Adrenal gland (tissue), 9 donors: ENCODE measurements at regions not wholly inside any gene's neighbourhood (a gene's known extent, or its start where the extent isn't known, plus 50 kb on each side); places are given as distances from the start of the nearest gene placed in this dataset.

Source experiments
- DNase-seq, 7 donors: peaks; one replicate each; pipeline ENCODE4 v3.0.0-alpha.2; 2019 to 2020
- H3K27ac ChIP-seq, 5 donors: fragments of 200-600 bp; sonication (generic) in 4 of 5; 1 replicate in 3 of 5; 2 replicates in 2 of 5; pipeline versions ENCODE4 v1.5.1 to v1.8.0; 2016 to 2020; ENCODE audit warnings: mild to moderate bottlenecking in 1 of 5
- H3K27me3 ChIP-seq: fragments of 200-600 bp; 2 replicates; pipeline ENCODE4 v1.8.0; 2021
- H3K36me3 ChIP-seq, 2 donors: fragments of 200-600 bp; replicated peaks in 1 of 2; 1 replicate in 1 of 2; 2 replicates in 1 of 2; pipeline versions ENCODE4 v1.5.1 to v1.8.0; 2018 to 2022
- H3K4me1 ChIP-seq, 2 donors: fragments of 200-600 bp; replicated peaks in 1 of 2; 1 replicate in 1 of 2; 2 replicates in 1 of 2; pipeline versions ENCODE4 v1.5.1 to v1.8.0; 2018 to 2021
- H3K4me3 ChIP-seq, 4 donors: fragments of 200-600 bp; sonication (generic) in 3 of 4; one replicate each; pipeline ENCODE4 v1.5.1; 2016 to 2018
- H3K9me3 ChIP-seq, 3 donors: fragments of 200-600 bp; sonication (generic) in 1 of 3; replicated peaks in 1 of 3; 1 replicate in 2 of 3; 2 replicates in 1 of 3; pipeline versions ENCODE4 v1.5.1 to v1.8.0; 2016 to 2021
- POLR2A ChIP-seq, 2 donors: fragments of 450-650 bp; IDR thresholded peaks; one replicate each; pipeline ENCODE4 v1.6.1; 2017; ENCODE audit warnings: antibody characterized with exemption in 2 of 2, mild to moderate bottlenecking in 2 of 2, moderate library complexity in 1 of 2
- WGBS, 4 donors: extraction: QIAGEN DNeasy Blood & Tissue Kit in 2 of 4; methylation state at CpG; one replicate each; pipeline versions ENCODE4 v1.1.5 to v1.1.7; 2013 to 2017; 5-methylcytosine and 5-hydroxymethylcytosine counted together
- intact Hi-C, 2 donors: fragments of 100-400 bp; cut with DNase I; formaldehyde crosslinking; loops; one replicate each; pipeline versions ENCODE4 v1.14.1 to v1.15.0; 2022 to 2023
- TF ChIP-seq, protein P1 (sequence below), 6 experiments: fragments of 450-650 bp in 4 of 6; fragments of 200-600 bp in 2 of 6; sonication (generic) in 1 of 6; IDR thresholded peaks; 1 replicate in 5 of 6; 2 replicates in 1 of 6; pipeline versions ENCODE4 v1.5.1 to v1.8.0; 2016 to 2021; ENCODE audit warnings: antibody characterized with exemption in 6 of 6, mild to moderate bottlenecking in 2 of 6, moderate library complexity in 1 of 6
- donor health status: healthy with polysubstance abuse.
- donor health status: Bipolar disorder and iron deficiency.
- donor health status: DM: yes; HTN: yes; CAD: no.
- donor health status: DM: no; HTN: no; CAD: no.
- donor health status: DM: no; HTN: no; CAD: no.

GRCh38 chr9:93825348-93826115 lies 129.6 kb downstream of the BARX1 start:
- WGBS, 4 donors = 85 to 89% (median 88%) methylated on average over 10 to 18 of the region's 18 CpGs
- H3K4me3 ChIP-seq = no peak overlapping the region
- no peaks in the 10 kb centered on the region for H3K4me1 ChIP-seq
- H3K27me3 ChIP-seq = peaks cover 13% of the 10 kb centered on the region
- intact Hi-C loops = loop anchor here in 1 of 2 donors (10.0 kb wide), 1 partner anchor 139 kb away; no protein-coding TSS in a partner anchor
- TF ChIP-seq, protein P1, sequence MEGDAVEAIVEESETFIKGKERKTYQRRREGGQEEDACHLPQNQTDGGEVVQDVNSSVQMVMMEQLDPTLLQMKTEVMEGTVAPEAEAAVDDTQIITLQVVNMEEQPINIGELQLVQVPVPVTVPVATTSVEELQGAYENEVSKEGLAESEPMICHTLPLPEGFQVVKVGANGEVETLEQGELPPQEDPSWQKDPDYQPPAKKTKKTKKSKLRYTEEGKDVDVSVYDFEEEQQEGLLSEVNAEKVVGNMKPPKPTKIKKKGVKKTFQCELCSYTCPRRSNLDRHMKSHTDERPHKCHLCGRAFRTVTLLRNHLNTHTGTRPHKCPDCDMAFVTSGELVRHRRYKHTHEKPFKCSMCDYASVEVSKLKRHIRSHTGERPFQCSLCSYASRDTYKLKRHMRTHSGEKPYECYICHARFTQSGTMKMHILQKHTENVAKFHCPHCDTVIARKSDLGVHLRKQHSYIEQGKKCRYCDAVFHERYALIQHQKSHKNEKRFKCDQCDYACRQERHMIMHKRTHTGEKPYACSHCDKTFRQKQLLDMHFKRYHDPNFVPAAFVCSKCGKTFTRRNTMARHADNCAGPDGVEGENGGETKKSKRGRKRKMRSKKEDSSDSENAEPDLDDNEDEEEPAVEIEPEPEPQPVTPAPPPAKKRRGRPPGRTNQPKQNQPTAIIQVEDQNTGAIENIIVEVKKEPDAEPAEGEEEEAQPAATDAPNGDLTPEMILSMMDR (IDR thresholded peaks at IDR 0.05) = no peak
- no peak for TF ChIP-seq POLR2A (IDR thresholded peaks at IDR 0.05)
- DNase-seq = no peak
- H3K36me3 ChIP-seq = no peaks in the 10 kb centered on the region
- no peaks in the 10 kb centered on the region for H3K9me3 ChIP-seq
- H3K27ac ChIP-seq = no peak overlapping the region

GRCh38 chr9:93824386-93825294 lies 130.5 kb downstream of the BARX1 start:
- DNase-seq = no peak
- intact Hi-C loops = loop anchor here in 1 of 2 donors (10.0 kb wide), 1 partner anchor 140 kb away; no protein-coding TSS in a partner anchor

DNA sequence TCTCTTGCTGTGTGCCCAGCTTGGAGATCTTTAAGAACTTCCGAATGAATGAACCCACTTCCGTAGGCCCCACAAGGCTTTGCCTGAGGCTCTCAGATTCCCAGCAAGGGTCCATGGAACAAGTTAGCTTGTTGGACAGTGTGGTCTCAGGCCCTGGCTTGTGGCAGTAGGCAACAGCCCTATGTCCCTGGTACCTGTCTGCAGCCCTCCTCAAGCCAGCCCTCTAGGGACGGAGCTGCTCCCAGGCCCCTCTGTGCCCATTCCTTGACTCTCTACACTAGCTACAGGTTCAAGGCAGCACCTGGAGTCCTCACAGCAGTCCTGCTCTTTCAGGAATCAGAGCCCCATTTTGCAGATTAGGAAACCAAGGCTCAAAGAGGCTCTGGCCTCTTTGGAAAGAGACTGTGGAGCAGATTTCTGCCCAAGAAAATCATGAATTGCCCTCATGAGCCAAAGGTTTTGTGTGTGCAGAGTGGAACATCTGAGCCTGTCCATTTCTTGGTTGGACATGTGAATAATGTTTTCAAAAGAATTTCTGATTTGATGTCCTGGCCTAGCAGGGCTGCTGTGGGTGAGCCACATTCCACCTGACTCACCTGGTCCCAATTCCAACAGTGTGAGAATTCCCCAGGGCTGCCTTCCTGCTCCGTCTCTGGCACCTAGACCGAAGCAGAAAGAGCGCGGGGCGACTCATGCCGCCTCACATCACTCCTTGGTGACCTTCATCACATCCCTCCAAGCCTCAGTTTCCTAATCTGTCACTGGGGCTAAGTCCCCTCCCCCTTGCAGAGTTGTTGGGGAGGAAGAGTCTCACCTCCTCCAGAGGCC lies 131.7 kb downstream of the BARX1 start:
- H3K27me3 ChIP-seq = peaks cover 13% of the 10 kb centered on the region
- DNase-seq = no peak
- no peaks in the 10 kb centered on the region for H3K36me3 ChIP-seq
- no peak for TF ChIP-seq POLR2A (IDR thresholded peaks at IDR 0.05)
- TF ChIP-seq, protein P1 (IDR thresholded peaks at IDR 0.05) = no peak
- WGBS, 4 donors = 83 to 92% (median 85%) methylated on average over 7 to 9 of the region's 9 CpGs
- intact Hi-C loops = loop anchor here in 1 of 2 donors (10.0 kb wide), 1 partner anchor 141 kb away; no protein-coding TSS in a partner anchor
- no peaks in the 10 kb centered on the region for H3K9me3 ChIP-seq
- no peak overlapping the region for H3K4me3 ChIP-seq
- H3K4me1 ChIP-seq = no peaks in the 10 kb centered on the region
- no peak overlapping the region for H3K27ac ChIP-seq

More at GRCh38 chr9:93824386-93825294, 130.5 kb downstream of the BARX1 start:
- no peaks in the 10 kb centered on the region for H3K9me3 ChIP-seq
- H3K27me3 ChIP-seq = peaks cover 13% of the 10 kb centered on the region
- WGBS, 4 donors = 65 to 75% (median 72%) methylated on average over 5 to 9 of the region's 9 CpGs
- TF ChIP-seq, protein P1 (IDR thresholded peaks at IDR 0.05) = no peak
- no peak for TF ChIP-seq POLR2A (IDR thresholded peaks at IDR 0.05)
- no peaks in the 10 kb centered on the region for H3K4me1 ChIP-seq
- no peak overlapping the region for H3K27ac ChIP-seq
- H3K4me3 ChIP-seq = no peak overlapping the region
- no peaks in the 10 kb centered on the region for H3K36me3 ChIP-seq
